Activated naive CD8-positive, alpha-beta T cell treated with anti-CD3 and anti-CD28 coated beads, Interleukin-2, amount 10 ng/mL, durations not matched to agents 7 days and 5 days (primary cell): ENCODE measurements at regions not wholly inside any gene's neighbourhood (a gene's known extent, or its start where the extent isn't known, plus 50 kb on each side); places are given as distances from the start of the nearest gene placed in this dataset. TPM values are rescaled to one million over a fixed set of nuclear protein-coding genes. Genes with fewer than 3 reads are reported as not detected.
"Not testable (repeated sequence)": the region's sequence is repeated elsewhere in the genome, so short reads cannot be mapped to it uniquely, and the experiment has no call there.

Experiments
- ATAC-seq: fragments of 150-1000 bp; cut with Tn5 transposase; one replicate; pipeline ENCODE4 v1.10.0; 2021; ENCODE audit warnings: low read depth, moderate library complexity
- POLR2A ChIA-PET: fragments of 350-600 bp; sonication (Branson Sonifier 250); formaldehyde crosslinking; loops from one replicate; lab custom pipeline; 2021; ENCODE audit warnings: antibody characterized with exemption; lab: Charles Lee
- DNase-seq: peaks from one replicate; pipeline ENCODE4 v3.0.0; 2021
- H3K27ac Mint-ChIP-seq: one replicate; pipeline ENCODE4 v1.8.0; 2022; ENCODE audit warnings: mild to moderate bottlenecking, mixed read lengths
- H3K27me3 Mint-ChIP-seq: one replicate; pipeline ENCODE4 v1.8.0; 2022; ENCODE audit warnings: mild to moderate bottlenecking, moderate library complexity, mixed read lengths
- H3K36me3 Mint-ChIP-seq: one replicate; pipeline ENCODE4 v1.8.0; 2021; ENCODE audit warnings: mild to moderate bottlenecking, mixed read lengths
- H3K4me1 Mint-ChIP-seq: one replicate; pipeline ENCODE4 v1.8.0; 2021; ENCODE audit warnings: mixed read lengths
- H3K4me3 Mint-ChIP-seq: one replicate; pipeline ENCODE4 v1.8.0; 2022; ENCODE audit warnings: mild to moderate bottlenecking, moderate library complexity, mixed read lengths
- H3K9me3 Mint-ChIP-seq: one replicate; pipeline ENCODE4 v1.8.0; 2021; ENCODE audit warnings: mixed read lengths
- microRNA-seq: library from miRNA; unstranded; fragments of <30 nt; microRNA quantifications from one replicate; pipeline ENCODE4 v1.2.0, GENCODE V29; 2022

GRCh38 chr6:106730264-106730663 is 100.9 kb downstream of the QRSL1 start:
- POLR2A ChIA-PET, result no interaction called here
- Mint-ChIP-seq H3K36me3 (no peaks in the 10 kb centered on the region), H3K27me3 (no peaks in the 10 kb centered on the region), H3K4me3 (no peak overlapping the region), H3K9me3 (no peaks in the 10 kb centered on the region), H3K4me1 (no peaks in the 10 kb centered on the region), H3K27ac (no peak overlapping the region)
- ATAC-seq, result no peak
- no peak for DNase-seq

GRCh38 chr6:106729841-106730240 is 100.5 kb downstream of the QRSL1 start:
- ATAC-seq, result no peak
- POLR2A ChIA-PET, result no interaction called here
- no peaks in the 10 kb centered on the region for H3K4me1 Mint-ChIP-seq

GRCh38 chr6:106728296-106728870 is 99.0 kb downstream of the QRSL1 start:
- Mint-ChIP-seq H3K4me3 (no peak overlapping the region), H3K36me3 (no peaks in the 10 kb centered on the region), H3K27ac (no peak overlapping the region), H3K27me3 (no peaks in the 10 kb centered on the region), H3K4me1 (no peaks in the 10 kb centered on the region), H3K9me3 (no peaks in the 10 kb centered on the region)
- POLR2A ChIA-PET, result no interaction called here
- DNase-seq (no peak), ATAC-seq (no peak)

More at GRCh38 chr6:106729841-106730240, 100.5 kb downstream of the QRSL1 start:
- Mint-ChIP-seq H3K4me3 (no peak overlapping the region), H3K36me3 (no peaks in the 10 kb centered on the region), H3K27me3 (no peaks in the 10 kb centered on the region), H3K27ac (no peak overlapping the region), H3K9me3 (no peaks in the 10 kb centered on the region)
- no peak for DNase-seq

GRCh38 chr6:106727480-106728149 is 98.2 kb downstream of the QRSL1 start:
- Mint-ChIP-seq H3K4me3 (no peak overlapping the region), H3K36me3 (no peaks in the 10 kb centered on the region), H3K27ac (no peak overlapping the region), H3K9me3 (no peaks in the 10 kb centered on the region), H3K27me3 (no peaks in the 10 kb centered on the region), H3K4me1 (no peaks in the 10 kb centered on the region)
- POLR2A ChIA-PET, result no interaction called here
- no peak for ATAC-seq
- DNase-seq, result no peak

GRCh38 chr6:106724848-106725247 is 95.5 kb downstream of the QRSL1 start:
- POLR2A ChIA-PET, result no interaction called here
- Mint-ChIP-seq H3K4me1 (no peaks in the 10 kb centered on the region), H3K36me3 (no peaks in the 10 kb centered on the region), H3K9me3 (no peaks in the 10 kb centered on the region), H3K4me3 (no peak overlapping the region), H3K27ac (no peak overlapping the region), H3K27me3 (no peaks in the 10 kb centered on the region)
- no peak for DNase-seq
- ATAC-seq, result no peak

GRCh38 chr6:106724337-106724736 is 95.0 kb downstream of the QRSL1 start:
- Mint-ChIP-seq H3K36me3 (no peaks in the 10 kb centered on the region), H3K4me1 (no peaks in the 10 kb centered on the region), H3K9me3 (no peaks in the 10 kb centered on the region), H3K27me3 (no peaks in the 10 kb centered on the region), H3K4me3 (no peak overlapping the region), H3K27ac (no peak overlapping the region)
- DNase-seq (no peak), ATAC-seq (no peak)
- POLR2A ChIA-PET, result no interaction called here

- H3K27me3 Mint-ChIP-seq, DNase-seq, H3K27ac Mint-ChIP-seq, H3K36me3 Mint-ChIP-seq, H3K9me3 Mint-ChIP-seq, ATAC-seq, H3K4me3 Mint-ChIP-seq, POLR2A ChIA-PET, H3K4me1 Mint-ChIP-seq: not testable (repeated sequence)
Observed at GRCh38 chr6:106723419-106723818, 94.0 kb downstream of the QRSL1 start.

- not testable (repeated sequence) for H3K27ac Mint-ChIP-seq, H3K36me3 Mint-ChIP-seq, DNase-seq, H3K9me3 Mint-ChIP-seq, H3K27me3 Mint-ChIP-seq, ATAC-seq, H3K4me3 Mint-ChIP-seq, H3K4me1 Mint-ChIP-seq
- POLR2A ChIA-PET, result interaction anchor here (0.5 kb wide), 1 partner anchor 8 kb away, joined by 3 read pairs; no protein-coding TSS in a partner anchor
Observed at GRCh38 chr6:106721189-106721588, 91.8 kb downstream of the QRSL1 start.

Small RNA genes lying in the stretch of these regions (microRNA-seq; reads per million reads assigned to microRNA genes)
- gene MIR587, result not detected
